ENCODE measurements at regions not wholly inside any gene's neighbourhood (a gene's known extent, or its start where the extent isn't known, plus 50 kb on each side); places are given as distances from the start of the nearest gene placed in this dataset.
"Not testable (repeated sequence)": the region's sequence is repeated elsewhere in the genome, so short reads cannot be mapped to it uniquely, and the experiment has no call there.

DNA sequence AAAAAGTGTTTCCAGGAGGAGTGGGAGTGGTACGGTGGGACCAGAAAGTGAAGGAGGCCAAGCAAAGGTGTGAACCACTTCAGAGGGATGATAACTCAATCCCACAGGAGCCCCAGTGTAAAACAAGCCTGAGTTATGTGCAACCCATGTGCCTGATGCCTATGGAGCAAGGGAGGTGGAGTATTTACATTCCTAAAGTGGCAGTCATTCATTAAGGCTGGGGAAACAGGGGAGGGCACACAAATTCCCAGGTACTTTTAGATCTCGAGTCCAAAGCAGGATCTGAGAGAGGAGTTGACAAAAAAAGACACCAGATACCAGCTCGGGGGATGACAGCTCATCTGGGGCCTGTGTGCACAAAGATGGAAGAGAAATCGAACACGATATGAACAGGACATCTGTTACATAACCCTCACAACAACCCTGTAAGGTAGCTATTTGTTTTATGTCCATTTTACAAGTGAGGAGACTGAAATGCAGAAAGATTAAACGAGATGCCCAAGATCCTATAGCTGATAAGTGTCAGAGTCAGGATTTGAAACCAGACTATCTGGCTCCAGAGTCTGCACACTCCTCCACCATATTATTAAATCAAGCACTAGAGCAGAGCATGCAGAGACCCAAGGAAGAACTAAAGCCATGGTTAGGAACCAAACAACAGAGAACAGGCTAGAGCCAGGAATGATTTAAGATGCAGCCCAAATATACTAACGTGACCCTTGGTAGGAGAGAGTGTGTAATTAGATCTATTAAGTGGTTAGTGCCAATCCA lies 91.9 kb upstream of the MAPK10 start:
- no peak for TF ChIP-seq CTCF (IDR thresholded peaks at IDR 0.05)
- H3K79me2 ChIP-seq = no peaks in the 10 kb centered on the region
- H3K9ac ChIP-seq = no peak overlapping the region

DNA sequence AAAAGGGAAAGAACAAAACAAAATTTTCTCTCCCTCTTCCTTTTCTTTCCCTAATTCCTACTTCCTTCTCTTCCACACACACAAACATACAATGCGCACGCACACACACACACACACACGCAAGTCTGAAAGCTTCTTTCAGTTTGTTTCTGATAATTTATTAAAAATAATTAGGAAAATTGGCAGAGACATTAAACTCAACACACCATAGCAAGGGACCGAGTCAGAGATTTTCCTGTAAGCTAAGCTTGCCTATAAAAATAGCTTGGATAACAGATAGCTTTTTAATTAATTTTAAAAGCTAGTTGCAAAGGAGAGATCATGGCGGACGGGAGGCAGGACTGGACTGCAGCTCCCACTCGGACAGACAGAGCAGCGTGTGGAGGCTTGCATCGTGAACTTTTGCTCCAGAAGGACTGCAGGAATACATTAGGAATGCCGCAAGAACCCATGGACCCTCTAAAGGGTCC lies 92.6 kb upstream of the MAPK10 start:
- no peak overlapping the region for H3K27ac ChIP-seq

More for the DNA sequence above, 91.9 kb upstream of the MAPK10 start:
- H3K36me3 ChIP-seq (ENCODE audit: control insufficient read depth, insufficient read depth, low read length) = no peaks in the 10 kb centered on the region
- no peaks in the 10 kb centered on the region for H3K27me3 ChIP-seq (ENCODE audit: control insufficient read depth, insufficient read depth, low read length)
- H3K4me3 ChIP-seq (ENCODE audit: low read depth, low read length) = no peak overlapping the region
- H2AFZ ChIP-seq = no peak overlapping the region
- H3K4me2 ChIP-seq (ENCODE audit: low read length) = no peak overlapping the region
- H3K9me3 ChIP-seq (ENCODE audit: control insufficient read depth, low read length) = no peaks in the 10 kb centered on the region
- H3K4me1 ChIP-seq = peaks cover 3% of the 10 kb centered on the region
- H3K27ac ChIP-seq = no peak overlapping the region

GRCh38 chr4:86452924-86453531 lies 93.2 kb upstream of the MAPK10 start:
- H3K9ac ChIP-seq = no peak overlapping the region

More for the DNA sequence above, 92.6 kb upstream of the MAPK10 start:
- no peak overlapping the region for H3K4me3 ChIP-seq (ENCODE audit: low read depth, low read length)
- H3K36me3 ChIP-seq (ENCODE audit: control insufficient read depth, insufficient read depth, low read length) = no peaks in the 10 kb centered on the region
- no peak for TF ChIP-seq CTCF (IDR thresholded peaks at IDR 0.05)
- H3K9ac ChIP-seq = no peak overlapping the region
- no peak overlapping the region for H2AFZ ChIP-seq
- no peaks in the 10 kb centered on the region for H3K9me3 ChIP-seq (ENCODE audit: control insufficient read depth, low read length)
- H3K4me1 ChIP-seq = peaks cover 3% of the 10 kb centered on the region
- no peaks in the 10 kb centered on the region for H3K27me3 ChIP-seq (ENCODE audit: control insufficient read depth, insufficient read depth, low read length)
- H3K4me2 ChIP-seq (ENCODE audit: low read length) = no peak overlapping the region
- H3K79me2 ChIP-seq = no peaks in the 10 kb centered on the region

GRCh38 chr4:86453611-86454072 lies 93.8 kb upstream of the MAPK10 start:
- not testable (repeated sequence) for H3K79me2 ChIP-seq; H3K9ac ChIP-seq; H3K4me1 ChIP-seq; H3K9me3 ChIP-seq (ENCODE audit: control insufficient read depth, low read length); H3K27ac ChIP-seq; H3K4me2 ChIP-seq (ENCODE audit: low read length); H3K36me3 ChIP-seq (ENCODE audit: control insufficient read depth, insufficient read depth, low read length); H3K4me3 ChIP-seq (ENCODE audit: low read depth, low read length); H2AFZ ChIP-seq; H3K27me3 ChIP-seq (ENCODE audit: control insufficient read depth, insufficient read depth, low read length)

More at GRCh38 chr4:86452924-86453531, 93.2 kb upstream of the MAPK10 start:
- H3K27ac ChIP-seq = no peak overlapping the region
- H3K4me3 ChIP-seq (ENCODE audit: low read depth, low read length) = no peak overlapping the region
- no peaks in the 10 kb centered on the region for H3K27me3 ChIP-seq (ENCODE audit: control insufficient read depth, insufficient read depth, low read length)
- H2AFZ ChIP-seq = no peak overlapping the region
- H3K36me3 ChIP-seq (ENCODE audit: control insufficient read depth, insufficient read depth, low read length) = no peaks in the 10 kb centered on the region
- H3K4me2 ChIP-seq (ENCODE audit: low read length) = no peak overlapping the region
- peaks cover 3% of the 10 kb centered on the region for H3K4me1 ChIP-seq
- no peaks in the 10 kb centered on the region for H3K9me3 ChIP-seq (ENCODE audit: control insufficient read depth, low read length)
- TF ChIP-seq CTCF (IDR thresholded peaks at IDR 0.05) = no peak
- H3K79me2 ChIP-seq = no peaks in the 10 kb centered on the region

DNA sequence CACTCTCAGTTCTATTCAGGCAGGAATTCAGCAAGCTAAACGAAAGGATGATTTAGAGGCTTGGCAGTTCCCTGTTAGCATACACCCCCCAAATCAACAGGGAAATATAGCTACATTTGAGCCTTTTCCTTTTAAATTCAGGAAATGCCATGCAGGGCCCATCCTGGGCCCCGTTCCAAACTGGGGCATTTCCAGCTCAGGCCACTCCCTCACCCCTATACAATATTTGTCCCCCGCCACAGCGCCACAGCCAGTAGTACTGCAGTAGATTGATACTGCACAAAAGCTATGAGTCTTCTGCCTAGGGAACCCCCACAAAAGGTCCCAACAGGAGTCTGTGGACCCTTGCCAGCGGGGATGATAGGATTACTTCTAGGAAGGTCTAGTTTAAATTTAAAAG lies 102.0 kb upstream of the MAPK10 start:
- Histone ChIP-seq H3K4me2 (ENCODE audit: low read length) (no peak overlapping the region), H3K27me3 (ENCODE audit: control insufficient read depth, insufficient read depth, low read length) (no peaks in the 10 kb centered on the region), H3K9me3 (ENCODE audit: control insufficient read depth, low read length) (no peaks in the 10 kb centered on the region), H3K79me2 (no peaks in the 10 kb centered on the region), H3K4me1 (no peaks in the 10 kb centered on the region), H3K9ac (no peak overlapping the region), H2AFZ (no peak overlapping the region), H3K4me3 (ENCODE audit: low read depth, low read length) (no peak overlapping the region), H3K27ac (no peak overlapping the region), H3K36me3 (ENCODE audit: control insufficient read depth, insufficient read depth, low read length) (no peaks in the 10 kb centered on the region)
- no peak for TF ChIP-seq CTCF (IDR thresholded peaks at IDR 0.05)

Measured in parathyroid adenoma (tissue), 2 donors.